GM12801 (cell line): ENCODE measurements at regions not wholly inside any gene's neighbourhood (a gene's known extent, or its start where the extent isn't known, plus 50 kb on each side); places are given as distances from the start of the nearest gene placed in this dataset.

Source experiments
- TF ChIP-seq, protein P1 (sequence below): IDR thresholded peaks from one replicate; pipeline ENCODE4 v1.5.1; 2011; ENCODE audit warnings: control low read depth; ENCODE audit not compliant: insufficient read length; ENCODE audit errors: extremely low read depth

GRCh38 chr19:29467824-29468401, 57.9 kb upstream of the VSTM2B start:
- TF ChIP-seq, protein P1, sequence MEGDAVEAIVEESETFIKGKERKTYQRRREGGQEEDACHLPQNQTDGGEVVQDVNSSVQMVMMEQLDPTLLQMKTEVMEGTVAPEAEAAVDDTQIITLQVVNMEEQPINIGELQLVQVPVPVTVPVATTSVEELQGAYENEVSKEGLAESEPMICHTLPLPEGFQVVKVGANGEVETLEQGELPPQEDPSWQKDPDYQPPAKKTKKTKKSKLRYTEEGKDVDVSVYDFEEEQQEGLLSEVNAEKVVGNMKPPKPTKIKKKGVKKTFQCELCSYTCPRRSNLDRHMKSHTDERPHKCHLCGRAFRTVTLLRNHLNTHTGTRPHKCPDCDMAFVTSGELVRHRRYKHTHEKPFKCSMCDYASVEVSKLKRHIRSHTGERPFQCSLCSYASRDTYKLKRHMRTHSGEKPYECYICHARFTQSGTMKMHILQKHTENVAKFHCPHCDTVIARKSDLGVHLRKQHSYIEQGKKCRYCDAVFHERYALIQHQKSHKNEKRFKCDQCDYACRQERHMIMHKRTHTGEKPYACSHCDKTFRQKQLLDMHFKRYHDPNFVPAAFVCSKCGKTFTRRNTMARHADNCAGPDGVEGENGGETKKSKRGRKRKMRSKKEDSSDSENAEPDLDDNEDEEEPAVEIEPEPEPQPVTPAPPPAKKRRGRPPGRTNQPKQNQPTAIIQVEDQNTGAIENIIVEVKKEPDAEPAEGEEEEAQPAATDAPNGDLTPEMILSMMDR: no peak

DNA sequence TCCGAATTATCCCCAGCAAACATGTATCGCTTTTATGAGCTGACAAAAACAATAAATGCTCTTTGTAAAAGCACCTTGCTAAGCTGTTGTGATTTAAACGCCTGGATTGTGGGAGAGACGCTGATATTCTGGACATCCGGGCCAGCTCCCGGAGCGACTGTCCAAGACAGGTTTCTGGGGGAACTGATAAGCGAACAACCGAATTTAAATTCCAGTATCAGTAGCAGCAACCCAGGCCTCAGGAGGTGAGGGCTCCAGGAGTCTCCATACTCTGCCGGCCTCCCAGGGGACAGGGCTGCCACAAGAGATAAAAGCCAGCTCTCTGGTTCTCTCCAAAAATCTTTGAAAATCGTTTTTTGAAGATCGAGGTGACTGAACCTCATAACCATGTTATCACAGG, 50.3 kb upstream of the VSTM2B start:
- TF ChIP-seq, protein P1: no peak
